Skeletal muscle tissue (tissue), 3 donors: ENCODE measurements at regions not wholly inside any gene's neighbourhood (a gene's known extent, or its start where the extent isn't known, plus 50 kb on each side); places are given as distances from the start of the nearest gene placed in this dataset.
"Not testable (repeated sequence)": the region's sequence is repeated elsewhere in the genome, so short reads cannot be mapped to it uniquely, and the experiment has no call there.

Experiments
- H3K27ac ChIP-seq: one replicate; pipeline ENCODE4 v1.7.0; 2013; ENCODE audit warnings: mild to moderate bottlenecking, low read depth, low read length, inconsistent platforms
- H3K27me3 ChIP-seq, 3 donors: one replicate each; pipeline ENCODE4 v1.7.0; 2013; ENCODE audit warnings: low read length in 3 of 3; ENCODE audit not compliant: control insufficient read depth in 3 of 3, insufficient read depth in 3 of 3
- H3K36me3 ChIP-seq, 3 donors: one replicate each; pipeline ENCODE4 v1.7.0; 2013; ENCODE audit warnings: low read length in 3 of 3; ENCODE audit not compliant: control insufficient read depth in 3 of 3, insufficient read depth in 3 of 3
- H3K4me1 ChIP-seq, 3 donors: one replicate each; pipeline ENCODE4 v1.7.0; 2013; ENCODE audit warnings: low read length in 3 of 3, mild to moderate bottlenecking in 3 of 3; ENCODE audit not compliant: control insufficient read depth in 3 of 3, insufficient read depth in 3 of 3
- H3K4me3 ChIP-seq, 3 donors: one replicate each; pipeline ENCODE4 v1.7.0; 2013; ENCODE audit warnings: low read length in 3 of 3
- H3K9ac ChIP-seq, 3 donors: one replicate each; pipeline ENCODE4 v1.7.0; 2013; ENCODE audit warnings: low read length in 3 of 3, mild to moderate bottlenecking in 3 of 3, moderate library complexity in 2 of 3, low read depth in 1 of 3
- H3K9me3 ChIP-seq, 3 donors: one replicate each; pipeline ENCODE4 v1.7.0; 2013; ENCODE audit warnings: low read length in 3 of 3; ENCODE audit not compliant: control insufficient read depth in 3 of 3
- donor health status: Osteomylitis.

GRCh38 chr12:88720231-88720630 is 140.0 kb upstream of the KITLG start:
- no peak overlapping the region for H3K27ac ChIP-seq
- no peaks in the 10 kb centered on the region for H3K4me1 ChIP-seq
- H3K9me3 ChIP-seq, result no peaks in the 10 kb centered on the region
- no peaks in the 10 kb centered on the region for H3K36me3 ChIP-seq
- H3K4me3 ChIP-seq, result no peak overlapping the region
- H3K27me3 ChIP-seq, result no peaks in the 10 kb centered on the region
- H3K9ac ChIP-seq, result no peak overlapping the region

- H3K9ac ChIP-seq, result no peak overlapping the region
- no peaks in the 10 kb centered on the region for H3K27me3 ChIP-seq
- H3K27ac ChIP-seq, result no peak overlapping the region
- no peaks in the 10 kb centered on the region for H3K9me3 ChIP-seq
- no peak overlapping the region for H3K4me3 ChIP-seq
- no peaks in the 10 kb centered on the region for H3K36me3 ChIP-seq
- H3K4me1 ChIP-seq, result no peaks in the 10 kb centered on the region
Observed at GRCh38 chr12:88717188-88717587, 136.9 kb upstream of the KITLG start.

DNA sequence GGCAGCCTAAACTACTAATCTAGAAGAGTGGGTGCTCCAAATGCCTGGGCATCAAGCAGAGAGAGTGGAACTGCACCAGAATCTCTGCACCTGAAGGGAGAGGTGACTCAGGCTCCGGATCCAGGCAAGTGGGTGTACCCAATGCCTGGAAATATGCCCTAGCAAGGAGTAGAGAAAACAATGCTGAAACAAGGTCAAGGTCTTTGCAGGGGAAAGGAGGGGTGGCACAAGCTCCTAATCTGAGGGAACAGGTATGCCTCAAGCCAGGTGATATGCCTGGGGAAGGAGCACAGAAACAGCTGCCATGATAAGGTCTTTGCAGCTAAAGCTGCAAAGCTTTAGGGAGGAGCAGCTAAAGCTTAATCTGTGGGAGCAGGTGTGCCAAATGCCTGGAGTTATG is 136.0 kb upstream of the KITLG start:
- Histone ChIP-seq H3K4me3 (no peak overlapping the region), H3K27ac (no peak overlapping the region), H3K4me1 (no peaks in the 10 kb centered on the region), H3K9ac (no peak overlapping the region), H3K9me3 (no peaks in the 10 kb centered on the region), H3K36me3 (no peaks in the 10 kb centered on the region), H3K27me3 (no peaks in the 10 kb centered on the region)

DNA sequence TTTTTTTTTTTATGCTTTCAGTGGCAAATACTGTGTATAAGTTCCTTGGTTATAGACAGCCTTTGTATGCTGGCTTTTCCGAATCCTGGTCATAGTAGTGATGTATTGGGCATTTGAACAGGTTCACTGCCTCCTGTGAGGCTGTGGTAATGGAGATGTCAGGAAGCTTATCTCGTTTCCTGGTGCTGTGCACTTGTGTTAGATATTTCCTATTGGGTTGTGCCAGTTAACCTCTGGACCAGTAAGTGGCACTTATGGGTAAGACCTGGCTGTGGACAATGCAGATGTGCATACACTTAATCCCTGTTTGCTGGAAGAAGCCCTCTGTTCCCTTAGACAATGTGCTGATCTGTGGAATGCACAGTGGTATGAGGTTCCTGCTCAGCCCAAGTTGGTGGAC is 135.4 kb upstream of the KITLG start:
- Histone ChIP-seq H3K36me3 (no peaks in the 10 kb centered on the region), H3K27me3 (no peaks in the 10 kb centered on the region), H3K9ac (no peak overlapping the region), H3K4me1 (no peaks in the 10 kb centered on the region), H3K4me3 (no peak overlapping the region), H3K9me3 (no peaks in the 10 kb centered on the region), H3K27ac (no peak overlapping the region)

- not testable (repeated sequence) for H3K9ac ChIP-seq, H3K4me1 ChIP-seq, H3K4me3 ChIP-seq, H3K27ac ChIP-seq, H3K9me3 ChIP-seq, H3K36me3 ChIP-seq, H3K27me3 ChIP-seq
Observed at GRCh38 chr12:88714263-88714882, 134.1 kb upstream of the KITLG start.

DNA sequence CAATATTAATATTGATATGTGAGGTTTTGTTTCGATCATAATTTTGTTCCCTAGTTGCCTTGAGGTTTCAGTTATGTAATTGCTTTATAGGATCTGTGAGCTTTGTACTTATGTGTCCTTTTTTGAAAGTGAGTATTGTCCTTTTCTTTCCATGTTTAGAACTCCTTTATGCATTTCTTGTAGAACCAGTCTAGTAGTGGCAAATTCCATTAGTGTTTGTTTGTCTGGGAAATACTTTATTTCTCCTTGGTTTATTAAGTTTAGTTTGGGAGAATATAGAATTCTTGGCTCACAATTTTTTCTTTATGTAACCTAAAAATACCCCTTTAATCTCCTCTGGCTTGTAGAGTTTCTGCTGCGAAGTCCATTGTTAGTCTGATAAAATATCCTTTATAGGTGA is 127.5 kb upstream of the KITLG start:
- no peaks in the 10 kb centered on the region for H3K36me3 ChIP-seq
- peaks cover 0 to 6% (median 0%) of the 10 kb centered on the region in 3 donors for H3K9me3 ChIP-seq
- no peak overlapping the region for H3K4me3 ChIP-seq
- H3K27ac ChIP-seq, result no peak overlapping the region
- no peaks in the 10 kb centered on the region for H3K4me1 ChIP-seq
- no peaks in the 10 kb centered on the region for H3K27me3 ChIP-seq
- H3K9ac ChIP-seq, result no peak overlapping the region

DNA sequence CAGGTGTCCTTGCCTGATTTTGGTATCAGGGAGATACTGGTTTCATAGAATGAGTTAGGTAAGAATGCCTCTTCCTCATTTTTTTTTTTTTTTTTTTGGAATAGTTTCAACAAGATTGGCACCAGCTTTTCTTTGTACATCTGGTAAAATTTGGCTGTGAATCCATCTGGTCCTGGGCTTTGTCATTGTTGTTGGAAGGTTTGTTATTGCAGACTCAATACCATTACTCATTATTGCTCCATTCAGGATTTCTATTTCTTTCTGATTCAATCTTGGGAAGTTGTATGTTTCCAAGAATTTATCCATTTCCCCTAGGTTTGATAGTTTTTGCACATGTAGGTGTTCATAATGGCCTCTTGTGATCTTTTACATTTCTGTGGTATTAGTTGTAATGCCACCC is 126.0 kb upstream of the KITLG start:
- Histone ChIP-seq H3K36me3 (no peaks in the 10 kb centered on the region), H3K27ac (no peak overlapping the region), H3K9ac (no peak overlapping the region), H3K9me3 (peaks cover 0 to 6% (median 0%) of the 10 kb centered on the region in 3 donors), H3K27me3 (no peaks in the 10 kb centered on the region), H3K4me3 (no peak overlapping the region), H3K4me1 (no peaks in the 10 kb centered on the region)

DNA sequence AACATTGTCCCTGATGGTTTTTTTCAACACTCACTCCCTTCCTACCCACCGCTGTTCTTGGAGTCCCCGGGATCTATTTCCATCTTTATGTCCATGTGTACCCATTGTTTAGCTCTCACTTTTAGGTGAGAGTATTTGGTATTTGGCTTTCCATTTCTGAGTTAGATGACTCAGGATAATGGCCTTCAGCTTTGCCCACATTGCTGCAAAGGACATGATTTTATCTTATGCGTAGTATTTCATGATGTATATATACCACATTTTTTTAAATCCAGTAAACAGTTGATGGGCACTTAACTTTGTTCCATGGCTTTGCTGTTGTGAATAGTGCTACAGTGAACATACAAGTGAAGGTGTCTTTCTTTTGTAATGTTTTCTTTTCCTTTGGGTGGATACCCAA is 123.5 kb upstream of the KITLG start:
- Histone ChIP-seq H3K9ac (no peak overlapping the region), H3K36me3 (no peaks in the 10 kb centered on the region), H3K27ac (no peak overlapping the region), H3K27me3 (no peaks in the 10 kb centered on the region), H3K4me3 (no peak overlapping the region), H3K4me1 (no peaks in the 10 kb centered on the region), H3K9me3 (peaks cover 0 to 6% (median 0%) of the 10 kb centered on the region in 3 donors)

GRCh38 chr12:88698471-88698870 is 118.2 kb upstream of the KITLG start:
- Histone ChIP-seq H3K4me1 (no peaks in the 10 kb centered on the region), H3K27ac (no peak overlapping the region), H3K4me3 (no peak overlapping the region), H3K9ac (no peak overlapping the region), H3K27me3 (no peaks in the 10 kb centered on the region), H3K36me3 (no peaks in the 10 kb centered on the region), H3K9me3 (no peaks in the 10 kb centered on the region)

DNA sequence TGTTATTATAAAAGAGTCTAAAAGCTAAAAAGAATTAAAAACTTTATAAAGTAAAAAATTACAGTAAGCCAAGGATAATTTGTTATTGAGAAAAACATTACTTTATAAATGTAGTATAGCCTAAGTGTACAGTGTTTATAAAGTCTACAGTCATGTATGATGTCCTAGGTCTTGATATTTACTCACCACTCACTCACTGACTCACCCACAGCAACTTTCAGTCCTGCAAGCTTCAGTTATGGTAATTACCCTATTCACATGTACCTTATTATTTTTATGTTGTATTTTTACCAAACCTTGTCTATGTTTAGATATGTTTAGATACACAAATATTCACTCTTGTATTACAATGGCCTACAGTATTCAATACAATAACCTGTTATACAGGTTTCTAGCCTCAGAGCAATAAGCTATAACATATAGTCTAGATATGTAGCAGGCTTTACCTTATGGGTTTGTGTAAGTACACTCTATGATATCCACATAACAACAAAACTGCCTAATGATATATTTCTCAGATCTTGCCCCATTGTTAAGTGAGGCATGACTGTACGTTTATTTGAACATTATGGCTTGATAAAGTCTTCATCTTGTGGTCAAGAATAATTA is 113.7 kb upstream of the KITLG start:
- Histone ChIP-seq H3K9me3 (no peaks in the 10 kb centered on the region), H3K27ac (no peak overlapping the region), H3K9ac (no peak overlapping the region), H3K4me1 (no peaks in the 10 kb centered on the region), H3K4me3 (no peak overlapping the region), H3K36me3 (no peaks in the 10 kb centered on the region), H3K27me3 (no peaks in the 10 kb centered on the region)
